Karpas-422 (cell line): ENCODE measurements at regions not wholly inside any gene's neighbourhood (a gene's known extent, or its start where the extent isn't known, plus 50 kb on each side); places are given as distances from the start of the nearest gene placed in this dataset.

Experiments
- DNase-seq: peaks from one replicate; pipeline ENCODE4 v3.0.0-alpha.2; 2015
- H2AFZ ChIP-seq: fragments of 200-600 bp; sonication (generic); 2 replicates; pipeline ENCODE4 v1.6.1; 2014; ENCODE audit warnings: antibody characterized with exemption, low read length, mixed read lengths
- H3K27ac ChIP-seq: fragments of 200-600 bp; sonication (generic); 2 replicates; pipeline ENCODE4 v1.5.1; 2014; ENCODE audit warnings: mild to moderate bottlenecking, low read length, moderate library complexity
- H3K27me3 ChIP-seq: fragments of 200-600 bp; sonication (generic); 2 replicates; pipeline ENCODE4 v1.6.1; 2014; ENCODE audit warnings: low read length, mixed read lengths
- H3K36me3 ChIP-seq: fragments of 200-600 bp; sonication (generic); 2 replicates; pipeline ENCODE4 v1.6.1; 2014; ENCODE audit warnings: low read length, mixed read lengths; ENCODE audit not compliant: insufficient read depth
- H3K4me1 ChIP-seq: fragments of 200-600 bp; sonication (generic); 2 replicates; pipeline ENCODE4 v1.6.1; 2014; ENCODE audit warnings: mild to moderate bottlenecking, low read length, mixed read lengths
- H3K4me2 ChIP-seq: fragments of 200-600 bp; sonication (generic); 2 replicates; pipeline ENCODE4 v1.6.1; 2014; ENCODE audit warnings: low read length, low read depth, mild to moderate bottlenecking; ENCODE audit not compliant: poor library complexity, severe bottlenecking
- H3K4me3 ChIP-seq: fragments of 200-600 bp; sonication (generic); 2 replicates; pipeline ENCODE4 v1.5.1; 2014; ENCODE audit warnings: mild to moderate bottlenecking, antibody characterized with exemption, low read length, mixed read lengths
- H3K79me2 ChIP-seq: fragments of 200-600 bp; sonication (generic); 2 replicates; pipeline ENCODE4 v1.6.1; 2014; ENCODE audit warnings: mild to moderate bottlenecking, low read length, mixed read lengths
- H3K9ac ChIP-seq: fragments of 200-600 bp; sonication (generic); 2 replicates; pipeline ENCODE4 v1.6.0; 2014; ENCODE audit warnings: low read length
- H3K9me2 ChIP-seq: fragments of 200-600 bp; sonication (generic), shearing (Covaris generic); replicated peaks from 2 replicates; pipeline ENCODE4 v1.6.0; 2014; ENCODE audit warnings: mild to moderate bottlenecking, low read length, moderate library complexity; ENCODE audit not compliant: insufficient read depth
- H3K9me3 ChIP-seq: fragments of 300-700, 200-600 bp; sonication (generic); 2 replicates; pipeline ENCODE4 v1.6.1; 2014; ENCODE audit warnings: low read length, mixed read lengths
- H4K20me1 ChIP-seq: fragments of 200-600 bp; sonication (generic); 2 replicates; pipeline ENCODE4 v1.6.1; 2014; ENCODE audit warnings: mild to moderate bottlenecking, antibody characterized with exemption, low read length, low read depth; ENCODE audit not compliant: insufficient read depth

- Histone ChIP-seq H3K27me3 (no peaks in the 10 kb centered on the region), H2AFZ (no peak overlapping the region), H3K27ac (no peak overlapping the region), H4K20me1 (no peaks in the 10 kb centered on the region), H3K9ac (no peak overlapping the region), H3K4me3 (no peak overlapping the region), H3K4me1 (no peaks in the 10 kb centered on the region), H3K36me3 (no peaks in the 10 kb centered on the region), H3K9me3 (no peaks in the 10 kb centered on the region), H3K79me2 (no peaks in the 10 kb centered on the region), H3K9me2 (no peaks in the 10 kb centered on the region), H3K4me2 (no peak overlapping the region)
- no peak for DNase-seq
These were observed 358.5 kb upstream of the HNRNPA3 start for GRCh38 chr2:176854062-176854461.

DNA sequence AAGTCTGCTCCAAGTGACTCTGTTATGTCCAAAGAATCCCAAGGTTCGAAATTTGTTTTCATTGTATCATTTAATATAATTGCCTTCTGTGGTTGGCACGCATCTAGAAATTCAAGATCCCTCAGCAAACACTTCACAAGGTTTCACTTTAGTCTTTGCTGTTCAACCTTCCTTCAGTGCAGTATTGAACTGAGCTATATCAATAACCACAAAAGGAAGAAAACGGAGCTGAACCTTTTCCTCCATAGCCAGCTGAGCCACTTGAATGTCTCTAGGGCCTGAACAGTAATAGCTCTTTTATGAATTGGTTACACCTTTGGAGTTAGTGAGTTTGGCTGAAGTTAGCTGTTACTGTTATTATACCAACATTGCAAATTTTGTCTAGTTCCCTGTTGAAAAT is 357.7 kb upstream of the HNRNPA3 start:
- H3K27ac ChIP-seq, result no peak overlapping the region
- no peak overlapping the region for H3K4me3 ChIP-seq
- no peaks in the 10 kb centered on the region for H3K36me3 ChIP-seq
- no peak overlapping the region for H3K9ac ChIP-seq
- no peaks in the 10 kb centered on the region for H3K9me3 ChIP-seq
- no peaks in the 10 kb centered on the region for H4K20me1 ChIP-seq
- H3K27me3 ChIP-seq, result no peaks in the 10 kb centered on the region
- H3K4me1 ChIP-seq, result no peaks in the 10 kb centered on the region
- H3K79me2 ChIP-seq, result no peaks in the 10 kb centered on the region
- no peak overlapping the region for H3K4me2 ChIP-seq
- H3K9me2 ChIP-seq, result no peaks in the 10 kb centered on the region
- no peak for DNase-seq
- no peak overlapping the region for H2AFZ ChIP-seq

- no peak for DNase-seq
- H3K9me2 ChIP-seq, result no peaks in the 10 kb centered on the region
- H2AFZ ChIP-seq, result no peak overlapping the region
- no peaks in the 10 kb centered on the region for H3K36me3 ChIP-seq
- H3K9ac ChIP-seq, result no peak overlapping the region
- H3K4me3 ChIP-seq, result no peak overlapping the region
- H4K20me1 ChIP-seq, result no peaks in the 10 kb centered on the region
- H3K9me3 ChIP-seq, result no peaks in the 10 kb centered on the region
- no peaks in the 10 kb centered on the region for H3K4me1 ChIP-seq
- H3K27me3 ChIP-seq, result no peaks in the 10 kb centered on the region
- H3K4me2 ChIP-seq, result no peak overlapping the region
- H3K79me2 ChIP-seq, result no peaks in the 10 kb centered on the region
- H3K27ac ChIP-seq, result no peak overlapping the region
These were observed 355.9 kb upstream of the HNRNPA3 start for GRCh38 chr2:176856683-176857082.

DNA sequence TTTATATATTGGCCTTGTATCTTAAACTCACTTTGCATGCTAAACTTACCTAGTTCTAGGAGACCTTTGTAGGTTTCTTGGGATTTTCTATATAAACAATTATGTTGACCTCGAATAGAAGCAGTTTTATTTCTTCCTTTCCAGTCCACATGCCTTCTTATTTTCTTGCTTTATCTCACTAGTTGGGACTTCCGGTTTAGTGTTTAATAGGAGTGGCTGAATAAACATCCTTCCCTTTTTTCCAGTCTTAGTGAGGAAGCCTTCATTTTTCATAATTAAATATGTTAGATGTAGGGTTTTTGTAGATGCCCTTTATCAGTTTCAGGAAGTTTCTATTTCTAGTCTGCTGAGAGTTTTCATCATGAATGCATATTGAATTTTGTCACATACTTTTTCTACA is 347.3 kb upstream of the HNRNPA3 start:
- Histone ChIP-seq H3K9me2 (0 out of 2 replicates have a peak, but pooled peaks cover 4% of the 10 kb centered on the region), H4K20me1 (no peaks in the 10 kb centered on the region), H3K27ac (no peak overlapping the region), H3K9ac (no peak overlapping the region), H3K4me2 (no peak overlapping the region), H2AFZ (no peak overlapping the region), H3K79me2 (no peaks in the 10 kb centered on the region), H3K4me1 (no peaks in the 10 kb centered on the region), H3K36me3 (no peaks in the 10 kb centered on the region), H3K27me3 (no peaks in the 10 kb centered on the region), H3K4me3 (no peak overlapping the region), H3K9me3 (no peaks in the 10 kb centered on the region)
- no peak for DNase-seq

- 0 out of 2 replicates have a peak, but pooled peaks cover 4% of the 10 kb centered on the region for H3K9me2 ChIP-seq
- H3K4me3 ChIP-seq, result no peak overlapping the region
- no peaks in the 10 kb centered on the region for H3K4me1 ChIP-seq
- H3K36me3 ChIP-seq, result no peaks in the 10 kb centered on the region
- H4K20me1 ChIP-seq, result no peaks in the 10 kb centered on the region
- H3K4me2 ChIP-seq, result no peak overlapping the region
- no peaks in the 10 kb centered on the region for H3K79me2 ChIP-seq
- no peak overlapping the region for H3K27ac ChIP-seq
- H3K9me3 ChIP-seq, result no peaks in the 10 kb centered on the region
- no peak overlapping the region for H2AFZ ChIP-seq
- no peak overlapping the region for H3K9ac ChIP-seq
- DNase-seq, result no peak
- no peaks in the 10 kb centered on the region for H3K27me3 ChIP-seq
These were observed 340.2 kb upstream of the HNRNPA3 start for GRCh38 chr2:176872406-176872805.

DNA sequence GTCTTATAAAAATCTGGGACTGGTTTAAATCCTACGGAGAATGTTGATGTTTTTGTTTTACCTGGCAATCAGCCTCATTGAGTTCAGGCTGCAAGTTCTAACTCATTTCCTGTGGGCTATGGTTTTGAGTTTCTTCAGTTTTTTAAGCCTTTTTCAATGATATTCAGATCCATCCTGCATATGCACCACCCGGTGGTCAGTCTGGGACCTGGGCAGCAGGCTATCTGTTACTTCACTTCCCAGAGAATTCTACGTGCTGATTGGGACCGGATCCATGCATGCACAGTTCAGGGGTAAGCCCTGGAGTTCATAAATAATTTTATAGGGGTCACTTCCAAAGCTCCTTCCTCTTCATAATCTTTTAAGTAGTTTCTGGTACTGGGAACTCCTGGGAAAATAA is 339.2 kb upstream of the HNRNPA3 start:
- DNase-seq, result no peak
- 0 out of 2 replicates have a peak, but pooled peaks cover 4% of the 10 kb centered on the region for H3K9me2 ChIP-seq
- no peaks in the 10 kb centered on the region for H4K20me1 ChIP-seq
- no peak overlapping the region for H2AFZ ChIP-seq
- no peaks in the 10 kb centered on the region for H3K36me3 ChIP-seq
- no peaks in the 10 kb centered on the region for H3K79me2 ChIP-seq
- H3K4me1 ChIP-seq, result no peaks in the 10 kb centered on the region
- no peak overlapping the region for H3K9ac ChIP-seq
- H3K4me3 ChIP-seq, result no peak overlapping the region
- no peaks in the 10 kb centered on the region for H3K9me3 ChIP-seq
- no peak overlapping the region for H3K4me2 ChIP-seq
- no peaks in the 10 kb centered on the region for H3K27me3 ChIP-seq
- no peak overlapping the region for H3K27ac ChIP-seq

DNA sequence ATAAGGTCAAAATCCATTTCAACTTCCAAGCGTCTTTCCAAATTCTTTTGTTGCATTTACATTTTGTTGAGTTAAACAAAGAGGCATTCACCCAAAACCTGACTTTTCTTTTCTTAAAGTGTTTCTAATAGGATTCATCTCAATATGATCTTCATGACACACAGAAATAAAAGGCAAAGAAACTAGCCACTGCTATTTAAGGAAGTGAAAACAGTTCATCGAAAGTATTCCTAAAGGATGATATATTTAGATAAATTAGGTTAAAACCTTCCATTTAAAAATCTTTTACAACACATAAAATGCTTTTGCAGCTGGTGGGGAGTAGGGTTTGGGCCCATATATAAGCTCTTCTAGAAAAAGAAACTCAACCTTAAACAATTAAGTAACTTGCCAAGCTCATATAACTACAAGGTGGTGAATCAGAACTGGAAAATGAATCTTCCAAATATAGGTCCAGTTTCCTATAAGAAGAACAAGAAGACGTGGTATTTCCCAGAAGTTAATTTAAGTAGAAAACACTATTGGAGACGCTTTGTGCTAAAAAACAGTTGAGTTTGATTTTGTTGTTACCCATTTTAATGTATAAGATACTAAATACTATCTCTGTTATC is 336.0 kb upstream of the HNRNPA3 start:
- no peak for DNase-seq
- Histone ChIP-seq H3K9ac (no peak overlapping the region), H3K79me2 (no peaks in the 10 kb centered on the region), H3K27ac (no peak overlapping the region), H3K4me1 (no peaks in the 10 kb centered on the region), H4K20me1 (no peaks in the 10 kb centered on the region), H3K4me3 (no peak overlapping the region), H3K4me2 (no peak overlapping the region), H3K9me3 (no peaks in the 10 kb centered on the region), H3K9me2 (no peaks in the 10 kb centered on the region), H3K27me3 (no peaks in the 10 kb centered on the region), H3K36me3 (no peaks in the 10 kb centered on the region), H2AFZ (no peak overlapping the region)

DNA sequence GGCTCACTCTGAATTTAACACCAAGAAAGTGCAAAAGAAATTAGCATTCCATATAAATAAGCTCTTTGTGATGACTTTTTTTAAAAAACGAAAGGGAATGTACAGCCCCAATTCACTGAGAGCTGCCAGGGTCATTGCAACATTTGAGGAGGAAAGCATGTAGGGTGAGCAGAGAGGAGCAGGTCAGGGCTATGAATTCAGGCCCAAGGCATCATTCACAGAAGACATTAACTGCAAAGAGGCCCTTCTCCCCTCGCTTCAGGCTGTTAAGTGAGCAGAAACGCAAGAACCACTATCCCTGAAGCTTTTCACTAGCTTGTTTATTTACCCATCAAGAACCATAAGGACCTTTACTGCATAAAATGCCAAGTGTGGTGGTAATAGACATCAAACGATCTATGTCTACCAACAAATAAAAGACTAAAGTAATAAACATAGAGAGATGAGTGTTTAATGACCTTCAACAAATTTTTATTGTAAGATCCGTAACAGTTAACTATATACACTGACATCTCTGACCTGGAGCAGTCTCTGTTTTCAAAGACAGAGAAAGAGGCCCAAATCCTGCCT is 333.1 kb upstream of the HNRNPA3 start:
- Histone ChIP-seq H3K4me3 (no peak overlapping the region), H3K27ac (no peak overlapping the region), H2AFZ (no peak overlapping the region), H3K9ac (no peak overlapping the region), H3K79me2 (no peaks in the 10 kb centered on the region), H3K9me2 (no peaks in the 10 kb centered on the region), H3K27me3 (no peaks in the 10 kb centered on the region), H3K36me3 (no peaks in the 10 kb centered on the region), H3K4me1 (no peaks in the 10 kb centered on the region), H3K4me2 (no peak overlapping the region), H4K20me1 (no peaks in the 10 kb centered on the region), H3K9me3 (no peaks in the 10 kb centered on the region)
- no peak for DNase-seq
